CD4-positive, alpha-beta T cell (primary cell): ENCODE measurements at regions not wholly inside any gene's neighbourhood (a gene's known extent, or its start where the extent isn't known, plus 50 kb on each side); places are given as distances from the start of the nearest gene placed in this dataset.
"Not testable (repeated sequence)": the region's sequence is repeated elsewhere in the genome, so short reads cannot be mapped to it uniquely, and the experiment has no call there.

ENCODE experiments used
- ATAC-seq: fragments of 200-7000 bp; cut with Tn5 transposase; one replicate; pipeline ENCODE4 v1.10.0; 2022; ENCODE audit warnings: mild to moderate bottlenecking; ENCODE audit not compliant: poor library complexity
- CTCF ChIA-PET: fragments of 350-600 bp; sonication (Branson Sonifier 250); formaldehyde crosslinking; loops from one replicate; lab custom pipeline; 2021; ENCODE audit warnings: antibody characterized with exemption, inconsistent platforms; lab: Charles Lee
- POLR2A ChIA-PET: fragments of 350-600 bp; sonication (Branson Sonifier 250); formaldehyde crosslinking; loops from one replicate; lab custom pipeline; 2021; ENCODE audit warnings: antibody characterized with exemption, inconsistent platforms; lab: Charles Lee
- DNase-seq, 14 experiments: peaks; one replicate each; pipeline ENCODE4 v3.0.0-alpha.2; 2013 to 2020; ENCODE audit warnings: mixed read lengths in 2 of 14
- H3K27ac ChIP-seq, 2 donors: one replicate each; pipeline versions ENCODE4 v1.5.1 to v1.7.0; 2013; ENCODE audit warnings: low read length in 2 of 2, low read depth in 1 of 2, mild to moderate bottlenecking in 1 of 2
- H3K27me3 ChIP-seq, 2 experiments: 1 replicate in 1 of 2; 2 replicates in 1 of 2; pipeline versions ENCODE4 v1.6.1 to v1.7.0; 2013; ENCODE audit warnings: low read length in 2 of 2, control low read depth in 1 of 2, mild to moderate bottlenecking in 1 of 2, moderate library complexity in 1 of 2; ENCODE audit not compliant: insufficient read depth in 2 of 2, control insufficient read depth in 1 of 2
- H3K36me3 ChIP-seq: one replicate; pipeline ENCODE4 v1.6.1; 2013; ENCODE audit warnings: low read length, control low read depth; ENCODE audit not compliant: insufficient read depth
- H3K4me1 ChIP-seq: one replicate; pipeline ENCODE4 v1.6.1; 2013; ENCODE audit warnings: low read length, control low read depth; ENCODE audit not compliant: insufficient read depth
- H3K4me3 ChIP-seq: one replicate; pipeline ENCODE4 v1.5.1; 2013; ENCODE audit warnings: mild to moderate bottlenecking, low read length, moderate library complexity
- H3K9me3 ChIP-seq, 2 experiments: 1 replicate in 1 of 2; 2 replicates in 1 of 2; pipeline versions ENCODE4 v1.6.1 to v1.7.0; 2013; ENCODE audit warnings: low read length in 2 of 2, mild to moderate bottlenecking in 2 of 2, control low read depth in 1 of 2, moderate library complexity in 1 of 2; ENCODE audit not compliant: control insufficient read depth in 1 of 2, insufficient read depth in 1 of 2
- H3K27ac Mint-ChIP-seq: one replicate; pipeline ENCODE4 v1.8.0; 2020; ENCODE audit warnings: mixed read lengths
- H3K27me3 Mint-ChIP-seq: one replicate; pipeline ENCODE4 v1.8.0; 2021; ENCODE audit warnings: mixed read lengths
- H3K36me3 Mint-ChIP-seq: one replicate; pipeline ENCODE4 v1.8.0; 2021; ENCODE audit warnings: low read depth, mixed read lengths
- H3K4me1 Mint-ChIP-seq: one replicate; pipeline ENCODE4 v1.8.0; 2021; ENCODE audit warnings: low read depth, mixed read lengths
- H3K4me3 Mint-ChIP-seq: one replicate; pipeline ENCODE4 v1.8.0; 2020; ENCODE audit warnings: mild to moderate bottlenecking, mixed read lengths
- H3K9me3 Mint-ChIP-seq: one replicate; pipeline ENCODE4 v1.8.0; 2020; ENCODE audit warnings: mixed read lengths
- intact Hi-C, 2 experiments: fragments of 100-400 bp; cut with DNase I in 1 of 2; cut with micrococcal nuclease in 1 of 2; formaldehyde crosslinking; loops; one replicate each; pipeline versions ENCODE4 v1.15.1 to v1.9.0; 2023 to 2025; cut with DNase I, micrococcal nuclease

- intact Hi-C loops, H3K9me3 Mint-ChIP-seq, H3K27me3 ChIP-seq, H3K4me3 ChIP-seq, ATAC-seq, CTCF ChIA-PET, H3K4me1 Mint-ChIP-seq, H3K27ac ChIP-seq, H3K4me1 ChIP-seq, H3K27me3 Mint-ChIP-seq, POLR2A ChIA-PET, DNase-seq, H3K4me3 Mint-ChIP-seq, H3K36me3 ChIP-seq, H3K9me3 ChIP-seq, H3K27ac Mint-ChIP-seq, H3K36me3 Mint-ChIP-seq: not testable (repeated sequence)
Observed at GRCh38 chr4:3961091-3961672, 195.0 kb downstream of the ADRA2C start.

- ATAC-seq, CTCF ChIA-PET, H3K36me3 ChIP-seq, POLR2A ChIA-PET, H3K4me1 ChIP-seq, H3K4me1 Mint-ChIP-seq, H3K9me3 Mint-ChIP-seq, H3K27me3 Mint-ChIP-seq, H3K27ac ChIP-seq, H3K27ac Mint-ChIP-seq, H3K27me3 ChIP-seq, H3K9me3 ChIP-seq, H3K4me3 Mint-ChIP-seq, H3K4me3 ChIP-seq, H3K36me3 Mint-ChIP-seq, DNase-seq, intact Hi-C loops: not testable (repeated sequence)
Observed at GRCh38 chr4:3964572-3965278, 198.5 kb downstream of the ADRA2C start.

DNA sequence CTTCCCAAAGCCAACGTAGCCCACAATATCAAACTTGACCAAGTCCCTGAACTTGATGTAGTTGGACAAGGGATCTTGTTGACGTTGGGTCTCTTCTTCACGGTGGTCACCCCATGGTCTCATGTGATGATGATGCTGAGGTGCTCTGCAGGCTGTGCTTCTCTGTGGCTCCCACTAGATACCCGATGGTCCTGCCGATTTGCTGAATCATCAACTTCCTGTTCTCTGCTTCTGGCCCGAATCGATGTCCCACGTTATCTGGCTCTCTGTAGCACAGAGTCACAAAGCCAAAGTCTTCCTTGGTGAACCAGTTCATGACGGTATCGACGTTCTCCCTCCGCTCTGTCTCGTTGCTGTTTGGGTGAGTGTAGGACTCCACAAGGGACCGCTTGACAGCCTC is 201.0 kb downstream of the ADRA2C start:
- H3K4me1 Mint-ChIP-seq, H3K27ac Mint-ChIP-seq, H3K27me3 ChIP-seq, intact Hi-C loops, H3K4me3 ChIP-seq, H3K4me3 Mint-ChIP-seq, H3K36me3 ChIP-seq, POLR2A ChIA-PET, H3K36me3 Mint-ChIP-seq, DNase-seq, H3K9me3 Mint-ChIP-seq, H3K9me3 ChIP-seq, H3K4me1 ChIP-seq, H3K27ac ChIP-seq, CTCF ChIA-PET, ATAC-seq: not testable (repeated sequence)
- peaks cover 17% of the 10 kb centered on the region for H3K27me3 Mint-ChIP-seq

DNA sequence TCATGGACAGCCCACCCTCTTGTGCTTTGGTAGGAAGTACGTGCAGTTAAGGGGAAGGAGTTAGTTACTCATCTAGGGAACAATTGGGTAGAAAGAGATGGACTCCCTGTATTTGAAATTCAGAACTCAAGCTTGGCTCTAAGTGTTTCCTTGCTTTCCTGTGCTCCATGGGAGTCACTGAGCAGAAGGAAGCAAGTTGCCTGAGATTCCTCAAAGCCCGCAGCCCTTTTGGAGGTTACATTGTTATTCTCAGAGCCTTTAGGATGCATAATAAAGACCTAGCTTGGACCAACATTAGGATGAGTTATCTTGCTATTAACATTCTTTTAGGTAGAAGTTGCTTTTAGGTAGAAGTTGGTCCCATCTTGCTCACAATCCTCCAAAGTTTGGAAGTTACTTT is 206.4 kb downstream of the ADRA2C start:
- H3K27ac ChIP-seq, H3K9me3 ChIP-seq, CTCF ChIA-PET, intact Hi-C loops, H3K9me3 Mint-ChIP-seq, POLR2A ChIA-PET, H3K4me1 ChIP-seq, H3K4me1 Mint-ChIP-seq, H3K4me3 ChIP-seq, H3K27ac Mint-ChIP-seq, H3K36me3 Mint-ChIP-seq, H3K27me3 ChIP-seq, DNase-seq, ATAC-seq, H3K4me3 Mint-ChIP-seq, H3K36me3 ChIP-seq: not testable (repeated sequence)
- H3K27me3 Mint-ChIP-seq = peaks cover 39% of the 10 kb centered on the region

- H3K4me3 ChIP-seq, H3K9me3 Mint-ChIP-seq, H3K36me3 Mint-ChIP-seq, H3K27ac Mint-ChIP-seq, intact Hi-C loops, H3K27ac ChIP-seq, H3K27me3 ChIP-seq, POLR2A ChIA-PET, DNase-seq, H3K36me3 ChIP-seq, H3K9me3 ChIP-seq, H3K4me1 ChIP-seq, CTCF ChIA-PET, ATAC-seq, H3K4me1 Mint-ChIP-seq, H3K4me3 Mint-ChIP-seq: not testable (repeated sequence)
- H3K27me3 Mint-ChIP-seq = peaks cover 45% of the 10 kb centered on the region
Observed at GRCh38 chr4:3973581-3974200, 207.5 kb downstream of the ADRA2C start.

- H3K36me3 Mint-ChIP-seq, H3K9me3 ChIP-seq, ATAC-seq, H3K36me3 ChIP-seq, H3K27ac Mint-ChIP-seq, H3K27ac ChIP-seq, POLR2A ChIA-PET, H3K27me3 Mint-ChIP-seq, H3K27me3 ChIP-seq, DNase-seq, H3K9me3 Mint-ChIP-seq, H3K4me3 Mint-ChIP-seq, H3K4me3 ChIP-seq, H3K4me1 ChIP-seq: not testable (repeated sequence)
- peaks cover 14% of the 10 kb centered on the region for H3K4me1 Mint-ChIP-seq
- CTCF ChIA-PET = interaction anchor here (1.2 kb wide), 1 partner anchor 41 kb away, joined by 3 read pairs; no protein-coding TSS in a partner anchor
- intact Hi-C loops = loop anchor here in 1 of 2 experiments (2.0 to 10.0 kb wide), 2 partner anchors 123 to 351 kb away; no protein-coding TSS in a partner anchor
Observed at GRCh38 chr4:3983518-3984125, 217.4 kb downstream of the ADRA2C start.
